ENCODE measurements at regions not wholly inside any gene's neighbourhood (a gene's known extent, or its start where the extent isn't known, plus 50 kb on each side); places are given as distances from the start of the nearest gene placed in this dataset.

DNA sequence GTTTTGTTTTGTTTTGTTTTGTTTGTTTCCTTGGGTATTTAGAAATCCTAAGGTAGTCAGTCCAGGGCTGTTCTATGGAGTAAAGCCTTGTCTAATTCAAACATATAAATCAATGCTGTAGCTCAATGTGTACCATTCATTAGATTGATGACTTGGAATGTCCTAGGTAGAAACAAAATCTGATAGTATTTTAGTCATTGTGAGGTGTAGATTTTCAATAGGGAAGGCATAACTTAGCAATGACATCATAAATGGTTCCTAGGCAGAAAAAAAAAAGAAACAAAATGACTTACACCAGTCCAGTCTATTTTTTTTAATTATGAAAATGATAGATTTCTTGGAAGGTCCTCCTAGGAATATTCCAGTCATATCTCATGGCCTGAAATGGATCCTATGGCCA, 189.9 kb downstream of the SPRY2 start:
- no peak overlapping the region for H4K8ac ChIP-seq (replicated peaks; ENCODE audit: insufficient read length, low read depth, low read length)
- no peak overlapping the region for H2BK120ac ChIP-seq (ENCODE audit: low read depth, low read length, poor library complexity, severe bottlenecking)
- no peak overlapping the region for H3K56ac ChIP-seq (ENCODE audit: insufficient read length, low read depth, low read length)
- TF ChIP-seq, protein P1, sequence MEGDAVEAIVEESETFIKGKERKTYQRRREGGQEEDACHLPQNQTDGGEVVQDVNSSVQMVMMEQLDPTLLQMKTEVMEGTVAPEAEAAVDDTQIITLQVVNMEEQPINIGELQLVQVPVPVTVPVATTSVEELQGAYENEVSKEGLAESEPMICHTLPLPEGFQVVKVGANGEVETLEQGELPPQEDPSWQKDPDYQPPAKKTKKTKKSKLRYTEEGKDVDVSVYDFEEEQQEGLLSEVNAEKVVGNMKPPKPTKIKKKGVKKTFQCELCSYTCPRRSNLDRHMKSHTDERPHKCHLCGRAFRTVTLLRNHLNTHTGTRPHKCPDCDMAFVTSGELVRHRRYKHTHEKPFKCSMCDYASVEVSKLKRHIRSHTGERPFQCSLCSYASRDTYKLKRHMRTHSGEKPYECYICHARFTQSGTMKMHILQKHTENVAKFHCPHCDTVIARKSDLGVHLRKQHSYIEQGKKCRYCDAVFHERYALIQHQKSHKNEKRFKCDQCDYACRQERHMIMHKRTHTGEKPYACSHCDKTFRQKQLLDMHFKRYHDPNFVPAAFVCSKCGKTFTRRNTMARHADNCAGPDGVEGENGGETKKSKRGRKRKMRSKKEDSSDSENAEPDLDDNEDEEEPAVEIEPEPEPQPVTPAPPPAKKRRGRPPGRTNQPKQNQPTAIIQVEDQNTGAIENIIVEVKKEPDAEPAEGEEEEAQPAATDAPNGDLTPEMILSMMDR (conservative IDR thresholded peaks at IDR 0.05) = no peak
- no peak overlapping the region for H3K23ac ChIP-seq (ENCODE audit: insufficient read length, low read depth, low read length)
- no peak overlapping the region for H3K4me2 ChIP-seq (ENCODE audit: insufficient read depth, insufficient read length, low read length)
- no peak overlapping the region for H3K9ac ChIP-seq (ENCODE audit: extremely low read depth, insufficient read length, low read length)
- H2BK12ac ChIP-seq (ENCODE audit: insufficient read length, low read depth, low read length) = no peak overlapping the region
- H3K36me3 Mint-ChIP-seq (ENCODE audit: insufficient read depth in 1 of 3, low read depth in 3 of 3) = peaks cover 2 to 6% (median 4%) of the 10 kb centered on the region in 3 experiments; a peak in 5 of 7 replicates
- no peak for DNase-seq
- no peaks in the 10 kb centered on the region for H3K27me3 ChIP-seq (ENCODE audit: insufficient read depth, low read length)
- H3K23me2 ChIP-seq (ENCODE audit: insufficient read length, low read depth, low read length, poor library complexity, severe bottlenecking) = no peaks in the 10 kb centered on the region
- H2BK5ac ChIP-seq (ENCODE audit: insufficient read length, low read length) = no peak overlapping the region
- peaks cover 0 to 6% of the 10 kb centered on the region in 2 experiments; a peak in 2 of 4 replicates for H3K4me1 Mint-ChIP-seq
- no peak overlapping the region for H3K27ac ChIP-seq (ENCODE audit: insufficient read length, low read depth, low read length)
- H3K9me3 Mint-ChIP-seq = peaks cover 3 to 6% of the 10 kb centered on the region in 2 experiments; a peak in 1 of 5 replicates
- H2AK5ac ChIP-seq (ENCODE audit: insufficient read length, low read length) = no peak overlapping the region
- H3K27ac Mint-ChIP-seq = no peak overlapping the region
- H3K4me1 ChIP-seq (ENCODE audit: insufficient read depth, low read length) = no peaks in the 10 kb centered on the region
- H4K5ac ChIP-seq (ENCODE audit: insufficient read length, low read depth, low read length) = no peak overlapping the region
- no peaks in the 10 kb centered on the region for H3K79me2 ChIP-seq (ENCODE audit: insufficient read depth, low read length)
- no peaks in the 10 kb centered on the region for H3K9me3 ChIP-seq (ENCODE audit: control insufficient read depth, low read depth, low read length)
- no peaks in the 10 kb centered on the region for H4K20me1 ChIP-seq (ENCODE audit: control insufficient read depth, insufficient read depth, insufficient read length)
- no peak overlapping the region for H4K91ac ChIP-seq (ENCODE audit: insufficient read length, low read depth, low read length)
- no peaks in the 10 kb centered on the region for H3K79me1 ChIP-seq (ENCODE audit: insufficient read depth, low read depth, low read length, poor library complexity, severe bottlenecking)
- H3K27me3 Mint-ChIP-seq (ENCODE audit: low read depth) = no peaks in the 10 kb centered on the region
- no peak overlapping the region for H2BK20ac ChIP-seq (ENCODE audit: low read depth, low read length, poor library complexity, severe bottlenecking)
- H3K18ac ChIP-seq (ENCODE audit: insufficient read length, low read depth, low read length) = no peak overlapping the region
- H3K14ac ChIP-seq (ENCODE audit: insufficient read depth, low read length) = no peak overlapping the region
- no peak overlapping the region for H3K4me3 Mint-ChIP-seq
- no peak overlapping the region for H3K4ac ChIP-seq (ENCODE audit: low read depth, low read length)
- H2BK15ac ChIP-seq (ENCODE audit: low read depth, low read length) = no peak overlapping the region
- no peak overlapping the region for H2AFZ ChIP-seq (ENCODE audit: low read length)
- H3T11ph ChIP-seq (ENCODE audit: low read length) = no peak overlapping the region
